Coronary artery (tissue), 2 donors: ENCODE measurements at regions not wholly inside any gene's neighbourhood (a gene's known extent, or its start where the extent isn't known, plus 50 kb on each side); places are given as distances from the start of the nearest gene placed in this dataset.

Source experiments
- DNase-seq: peaks from one replicate; pipeline ENCODE4 v3.0.0-alpha.2; 2017; ENCODE audit warnings: low spot score
- H3K27ac ChIP-seq, 2 donors: fragments of 200-600 bp; sonication (generic); one replicate each; pipeline ENCODE4 v1.5.1; 2016 to 2019
- H3K4me3 ChIP-seq: fragments of 200-600 bp; sonication (generic); 2 replicates; pipeline ENCODE4 v1.5.1; 2016; ENCODE audit warnings: mild to moderate bottlenecking, moderate library complexity
- CTCF ChIP-seq: fragments of 200-600 bp; sonication (generic); IDR thresholded peaks from one replicate; pipeline ENCODE4 v1.5.1; 2019; ENCODE audit warnings: antibody characterized with exemption

GRCh38 chr2:126579868-126580267, 76.1 kb upstream of the GYPC start:
- H3K27ac ChIP-seq = no peak overlapping the region
- no peak for TF ChIP-seq CTCF
- H3K4me3 ChIP-seq = no peak overlapping the region
- no peak for DNase-seq

- DNase-seq = no peak
- no peak overlapping the region for H3K27ac ChIP-seq
- no peak for TF ChIP-seq CTCF
- no peak overlapping the region for H3K4me3 ChIP-seq
These were observed 69.6 kb upstream of the GYPC start for GRCh38 chr2:126586317-126586716.

GRCh38 chr2:126599062-126599461, 56.9 kb upstream of the GYPC start:
- no peak overlapping the region for H3K4me3 ChIP-seq
- no peak for DNase-seq
- no peak for TF ChIP-seq CTCF
- no peak overlapping the region for H3K27ac ChIP-seq

- Histone ChIP-seq H3K4me3 (no peak overlapping the region), H3K27ac (no peak overlapping the region)
- DNase-seq = no peak
- no peak for TF ChIP-seq CTCF
These were observed 55.2 kb upstream of the GYPC start for GRCh38 chr2:126600742-126601141.

GRCh38 chr2:126602334-126602733, 53.6 kb upstream of the GYPC start:
- Histone ChIP-seq H3K27ac (no peak overlapping the region), H3K4me3 (no peak overlapping the region)
- DNase-seq = no peak
- no peak for TF ChIP-seq CTCF
